NCI-H2196 (cell line): ENCODE measurements at regions not wholly inside any gene's neighbourhood (a gene's known extent, or its start where the extent isn't known, plus 50 kb on each side); places are given as distances from the start of the nearest gene placed in this dataset.
"Not testable (repeated sequence)": the region's sequence is repeated elsewhere in the genome, so short reads cannot be mapped to it uniquely, and the experiment has no call there.

ENCODE experiments used
- DNase-seq: peaks from one replicate; lab custom pipeline; 2025; ENCODE audit not compliant: unreplicated experiment; lab: John Stamatoyannopoulos, UW

DNA sequence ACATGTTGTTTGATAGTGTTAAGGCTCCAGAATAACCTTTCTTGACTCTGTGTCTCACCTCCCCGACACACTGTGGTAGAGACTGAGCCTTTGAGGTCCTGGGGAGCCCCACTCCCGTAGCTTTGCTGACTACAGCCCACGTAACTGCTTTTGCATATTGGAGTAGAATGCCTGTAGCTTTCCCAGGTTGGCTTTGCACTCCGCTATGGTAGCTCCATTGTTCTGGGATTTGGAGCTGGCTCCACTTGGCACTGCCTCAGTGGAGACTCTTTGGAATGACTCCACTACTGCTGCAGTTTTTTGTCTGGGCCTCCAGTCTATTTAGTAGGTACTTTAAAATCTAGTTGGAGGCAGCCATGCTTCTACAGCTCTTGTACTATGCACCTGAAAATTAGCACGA, 56.2 kb upstream of the ANXA1 start:
- no peak for DNase-seq

DNA sequence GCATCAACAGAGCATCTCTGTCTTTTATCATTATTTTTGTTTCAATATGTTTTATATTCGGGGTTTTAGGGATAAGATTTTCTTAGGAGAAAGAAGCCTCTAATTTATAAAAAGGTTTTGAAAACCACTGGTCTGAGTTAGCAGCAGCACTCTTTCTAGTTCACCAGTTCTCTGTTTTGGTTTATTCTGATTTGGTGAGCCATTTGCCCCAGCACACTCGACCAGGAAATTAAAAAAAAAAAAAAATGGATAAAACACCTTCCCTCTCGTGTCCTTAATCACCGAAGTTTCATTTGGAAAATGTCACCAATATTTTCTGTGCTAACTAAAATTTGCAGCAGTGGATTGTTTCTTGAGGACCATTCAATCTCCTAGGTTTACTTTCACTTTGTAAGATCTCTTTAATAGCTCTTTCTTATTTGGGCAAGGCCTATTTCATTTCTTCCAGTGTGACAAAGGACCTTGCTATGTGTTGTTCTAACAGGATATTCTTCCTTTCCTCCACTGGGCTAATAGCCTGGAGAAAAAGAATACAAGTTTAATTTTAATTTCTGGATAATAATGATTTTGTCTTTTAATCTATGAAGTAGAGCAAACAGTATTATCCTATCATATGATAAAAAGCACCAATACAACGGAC, 57.8 kb upstream of the ANXA1 start:
- no peak for DNase-seq

DNA sequence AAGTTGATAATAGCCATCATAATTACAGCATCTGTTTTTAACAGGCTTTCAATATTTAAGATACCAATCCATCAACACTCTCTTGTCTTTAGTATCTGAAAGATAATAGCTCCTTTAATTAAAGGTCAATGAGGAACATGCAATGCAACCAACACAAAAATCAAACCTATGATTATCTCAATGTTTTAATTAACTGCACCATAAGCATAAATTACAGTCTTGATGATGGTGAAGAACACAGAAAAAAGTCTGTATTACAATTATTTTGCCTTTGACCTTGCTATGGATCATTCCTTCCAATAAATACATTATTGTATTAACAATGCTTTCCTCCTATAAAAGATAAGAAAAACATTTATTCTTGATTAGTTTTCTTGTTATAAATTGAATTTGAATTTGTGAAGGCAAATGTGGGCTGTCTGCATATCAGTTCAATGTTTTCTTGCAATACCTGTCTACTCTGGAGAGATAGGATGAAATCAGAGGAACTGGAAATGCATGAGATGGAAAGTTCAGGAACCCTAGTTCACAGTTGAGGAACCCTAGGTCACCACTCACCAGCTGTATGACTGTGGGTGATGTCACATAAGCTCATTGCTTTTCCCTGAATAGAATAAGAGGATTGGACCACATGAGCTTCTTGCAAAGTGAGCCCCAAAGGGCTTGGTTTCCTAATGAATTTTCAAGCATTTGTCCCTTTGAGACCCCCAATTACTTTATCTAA, 58.5 kb upstream of the ANXA1 start:
- DNase-seq = no peak

DNA sequence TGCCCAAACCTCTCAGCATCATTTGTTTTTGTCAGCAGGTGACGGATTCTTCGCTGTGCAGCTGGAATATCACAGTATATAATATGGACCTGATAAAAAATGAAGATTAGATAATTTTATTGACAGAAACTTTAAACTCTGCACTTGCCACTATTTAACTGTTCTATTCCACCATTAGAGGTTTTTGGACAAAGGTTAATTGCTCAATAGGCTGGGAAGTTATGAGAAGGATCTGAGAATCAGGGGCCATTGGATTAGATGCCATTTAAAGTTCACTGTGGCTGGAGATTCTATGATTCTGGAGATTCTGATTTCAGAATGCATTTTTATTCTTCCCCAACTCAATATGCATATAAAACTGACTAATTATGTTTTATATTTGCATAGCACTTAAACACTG, 59.8 kb upstream of the ANXA1 start:
- DNase-seq = no peak

DNA sequence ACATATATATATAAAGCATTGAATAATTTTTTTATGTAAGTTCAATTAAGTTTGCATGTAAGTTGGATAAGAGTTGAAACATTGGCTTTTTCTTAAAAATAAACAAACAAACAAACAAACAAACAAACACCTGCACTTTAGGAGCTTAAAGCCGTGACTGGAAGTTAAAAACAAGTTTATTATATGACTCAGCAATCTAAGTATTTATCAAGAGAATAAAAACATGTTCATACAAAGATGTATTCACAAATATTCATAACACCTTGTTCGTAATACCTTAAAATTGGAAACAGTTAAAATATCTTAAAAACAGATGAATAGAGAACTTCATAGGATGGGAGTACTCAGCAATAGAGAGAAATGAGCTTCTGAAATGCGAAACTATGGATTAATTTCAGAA, 61.5 kb upstream of the ANXA1 start:
- no peak for DNase-seq

DNA sequence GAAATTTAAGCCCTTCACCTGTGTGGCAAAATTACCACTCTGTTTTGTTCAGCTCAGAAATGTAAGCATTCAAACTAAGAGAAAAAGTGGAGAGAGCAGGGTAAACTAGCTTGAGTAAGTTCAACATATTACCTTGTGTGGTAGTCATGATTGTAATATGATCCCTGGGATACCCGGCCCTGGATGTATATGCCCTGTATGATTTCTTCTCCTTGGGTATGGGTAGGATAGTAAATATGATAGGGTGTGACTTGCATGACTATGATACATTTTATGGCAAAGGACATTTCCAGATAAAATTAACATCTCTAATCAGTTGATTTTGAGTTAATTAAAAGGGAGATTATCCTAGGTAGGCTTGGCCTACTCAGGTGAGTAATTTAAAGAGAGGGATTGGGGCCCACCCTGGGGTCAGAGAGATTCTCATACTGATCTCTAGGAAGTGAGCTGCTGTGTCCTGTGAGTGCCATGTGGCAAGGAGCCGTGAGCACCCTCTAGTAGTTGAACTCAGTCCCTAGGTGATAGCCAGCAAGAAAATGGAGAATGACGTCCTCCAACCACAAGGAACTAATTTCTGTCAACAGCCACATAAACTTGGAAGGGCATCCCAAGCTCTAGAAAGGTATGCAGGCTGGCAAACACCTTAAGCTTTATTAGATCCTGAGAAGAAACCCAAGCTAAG, 62.2 kb upstream of the ANXA1 start:
- DNase-seq = no peak

DNA sequence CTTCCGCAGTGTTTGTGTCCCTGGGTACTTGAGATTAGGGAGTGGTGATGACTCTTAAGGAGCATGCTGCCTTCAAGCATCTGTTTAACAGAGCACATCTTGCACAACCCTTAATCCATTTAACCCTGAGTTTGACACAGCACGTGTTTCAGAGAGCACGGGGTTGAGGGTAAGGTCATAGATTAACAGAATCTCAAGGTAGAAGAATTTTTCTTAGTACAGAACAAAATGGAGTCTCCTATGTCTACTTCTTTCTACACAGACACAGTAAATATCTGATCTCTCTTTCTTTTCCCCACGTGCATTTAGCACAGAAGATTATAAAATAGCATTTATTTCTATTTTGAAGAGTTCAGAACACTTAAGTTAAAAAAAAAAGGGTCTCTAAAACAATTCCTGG, 63.8 kb upstream of the ANXA1 start:
- DNase-seq = not testable (repeated sequence)

DNA sequence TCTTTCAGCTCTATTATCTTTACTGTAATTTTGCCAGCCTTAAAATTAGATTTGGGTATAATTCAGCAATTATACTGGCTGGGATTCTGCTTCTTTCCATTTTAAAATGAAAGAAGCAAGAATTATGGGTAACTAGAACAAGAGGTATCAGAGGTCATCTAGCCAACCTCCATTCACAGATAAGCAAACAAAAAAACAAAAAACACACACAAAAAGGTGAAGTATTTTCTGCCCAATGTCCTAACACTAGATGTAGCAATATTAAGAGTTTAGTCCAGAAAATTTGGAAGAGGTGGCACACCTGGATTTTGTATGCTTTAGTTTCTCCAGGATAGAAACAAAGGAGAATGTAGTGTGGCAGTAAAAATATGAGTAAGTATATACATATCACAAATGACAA, 68.1 kb upstream of the ANXA1 start:
- no peak for DNase-seq

DNA sequence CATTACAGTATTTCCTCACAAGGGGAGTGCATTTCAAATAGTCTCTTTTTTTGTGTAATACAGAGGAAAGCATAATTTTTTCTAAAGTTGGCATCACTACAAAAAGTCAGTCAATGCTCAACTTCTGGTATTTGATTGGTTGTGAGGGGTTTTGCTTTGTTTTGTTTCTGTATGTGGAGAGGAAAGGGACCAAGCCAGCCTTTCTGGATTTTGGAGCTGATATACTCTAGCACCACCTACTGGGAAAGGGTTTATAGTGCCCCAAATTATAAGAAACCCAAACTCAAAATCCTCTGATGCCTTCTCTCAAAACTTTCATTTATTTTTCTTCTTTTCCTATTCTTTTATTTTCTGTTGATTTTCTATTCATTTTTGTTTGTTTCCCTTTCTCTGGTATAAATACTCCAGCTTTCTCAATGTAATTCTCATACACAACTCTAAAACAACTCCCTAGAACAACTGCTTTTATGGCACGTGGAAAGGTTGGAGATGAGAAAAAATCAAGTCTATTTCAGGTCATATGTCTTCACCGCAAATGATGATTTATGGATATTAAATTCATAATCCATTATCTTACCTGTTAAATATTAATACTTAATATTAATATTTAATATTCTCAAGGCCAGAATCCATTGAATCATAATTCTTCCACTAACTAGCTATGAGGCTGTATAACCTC, 69.5 kb upstream of the ANXA1 start:
- DNase-seq = peak; percentile 21

DNA sequence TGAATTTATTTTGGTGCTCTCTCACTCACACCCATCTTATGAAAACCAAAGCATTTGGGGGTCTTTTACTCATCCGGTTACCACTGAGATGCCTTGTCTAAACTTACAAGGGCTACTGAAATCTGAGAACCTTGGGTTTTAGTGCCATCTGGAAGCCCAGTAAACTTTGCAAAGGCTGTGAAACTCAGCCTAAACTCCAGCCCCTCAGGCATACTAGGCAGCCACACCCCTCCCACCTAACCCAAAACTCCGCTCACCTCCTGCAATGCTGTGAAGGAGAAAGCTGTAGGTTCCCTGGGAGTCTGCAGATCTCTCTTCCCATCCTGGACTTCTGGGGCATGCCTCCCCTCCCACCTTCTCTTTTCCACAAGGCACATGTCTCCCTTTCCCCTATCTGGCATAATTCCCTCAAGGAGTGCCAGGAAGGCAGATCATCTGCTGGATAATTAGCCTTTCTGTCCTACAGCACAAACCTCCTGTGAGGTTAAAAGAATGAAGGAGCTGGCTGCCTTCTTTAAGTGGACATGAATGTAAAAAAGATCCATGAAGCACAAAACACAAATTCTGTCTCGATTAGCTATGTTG, 71.5 kb upstream of the ANXA1 start:
- no peak for DNase-seq

DNA sequence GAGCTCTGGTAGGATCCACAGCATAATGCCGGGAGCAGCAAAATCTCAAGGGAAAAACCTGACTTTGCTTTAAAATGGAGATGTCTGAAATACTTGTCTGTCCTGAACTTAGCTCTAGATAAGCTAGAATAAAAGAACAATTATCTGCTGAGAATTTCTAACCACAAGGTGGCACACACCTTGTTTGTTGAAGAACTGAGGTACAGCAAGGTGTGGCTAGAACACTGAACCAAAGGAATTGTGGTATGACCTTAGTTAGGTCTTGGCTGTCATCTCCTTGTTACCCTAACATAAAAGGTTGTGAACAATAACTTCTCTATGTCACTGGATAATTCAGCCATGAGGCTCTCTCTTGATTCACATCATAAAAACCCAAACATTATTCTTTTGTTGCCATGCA, 72.3 kb upstream of the ANXA1 start:
- DNase-seq = no peak

DNA sequence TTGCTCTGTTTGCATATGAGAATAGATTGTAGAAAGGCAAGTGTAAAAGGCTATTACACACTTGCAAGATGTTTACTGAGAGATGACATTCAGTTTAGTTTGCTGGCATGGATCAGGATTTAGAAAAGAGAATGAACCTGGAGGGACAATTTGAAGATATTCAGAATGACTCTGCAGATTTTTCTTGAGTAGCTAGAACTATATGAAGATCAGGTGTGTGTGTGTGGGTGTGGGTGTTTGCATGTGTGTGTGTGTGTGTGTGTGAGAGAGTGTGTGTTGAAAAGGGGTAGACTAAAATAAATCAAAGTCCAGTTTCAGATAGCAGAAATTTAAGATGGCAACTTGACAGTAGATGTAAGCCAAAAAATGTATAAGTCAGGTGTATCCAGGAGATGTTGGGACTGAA, 74.0 kb upstream of the ANXA1 start:
- DNase-seq = no peak

DNA sequence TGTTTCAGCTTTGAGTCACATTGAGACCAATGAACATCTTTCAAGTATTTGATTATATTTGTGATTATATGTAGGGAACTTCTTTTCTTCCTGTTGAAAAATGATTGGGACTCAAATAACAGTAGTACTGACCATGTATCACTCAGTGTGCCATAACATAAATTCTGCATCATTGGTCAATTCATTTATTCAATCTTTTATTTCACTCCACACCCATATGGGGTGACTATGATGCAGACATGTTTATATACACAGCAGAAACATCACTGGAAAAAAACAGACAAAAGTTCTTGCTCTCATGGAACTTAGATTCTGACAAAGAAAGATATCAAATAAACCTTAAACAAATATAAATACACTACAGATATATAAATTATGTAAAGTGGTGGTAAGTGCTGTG, 74.7 kb upstream of the ANXA1 start:
- no peak for DNase-seq

DNA sequence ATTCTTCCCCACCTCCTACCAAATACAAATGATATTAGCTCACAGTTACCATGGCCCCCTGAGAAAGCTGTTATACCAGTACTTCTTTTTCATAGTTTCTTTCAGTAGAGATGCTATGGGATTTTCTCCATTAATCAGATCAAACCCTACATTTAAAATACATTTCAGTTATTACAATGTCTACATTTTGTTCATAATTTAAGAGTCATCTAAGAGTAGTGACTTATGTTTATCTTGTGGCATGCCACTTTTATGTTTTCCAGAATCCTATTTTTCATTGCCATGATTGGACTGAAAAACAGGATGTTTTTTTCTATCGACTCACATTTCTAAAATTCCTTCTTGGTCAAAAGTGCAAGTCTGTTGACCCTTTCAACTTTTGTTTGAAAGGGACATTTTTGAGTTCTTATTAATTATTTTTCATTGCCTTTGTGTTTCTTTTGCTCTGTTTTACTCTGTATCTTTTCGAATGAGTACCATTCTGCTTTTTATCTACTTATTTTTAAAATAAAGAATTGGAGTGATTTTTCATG, 77.4 kb upstream of the ANXA1 start:
- DNase-seq = no peak

DNA sequence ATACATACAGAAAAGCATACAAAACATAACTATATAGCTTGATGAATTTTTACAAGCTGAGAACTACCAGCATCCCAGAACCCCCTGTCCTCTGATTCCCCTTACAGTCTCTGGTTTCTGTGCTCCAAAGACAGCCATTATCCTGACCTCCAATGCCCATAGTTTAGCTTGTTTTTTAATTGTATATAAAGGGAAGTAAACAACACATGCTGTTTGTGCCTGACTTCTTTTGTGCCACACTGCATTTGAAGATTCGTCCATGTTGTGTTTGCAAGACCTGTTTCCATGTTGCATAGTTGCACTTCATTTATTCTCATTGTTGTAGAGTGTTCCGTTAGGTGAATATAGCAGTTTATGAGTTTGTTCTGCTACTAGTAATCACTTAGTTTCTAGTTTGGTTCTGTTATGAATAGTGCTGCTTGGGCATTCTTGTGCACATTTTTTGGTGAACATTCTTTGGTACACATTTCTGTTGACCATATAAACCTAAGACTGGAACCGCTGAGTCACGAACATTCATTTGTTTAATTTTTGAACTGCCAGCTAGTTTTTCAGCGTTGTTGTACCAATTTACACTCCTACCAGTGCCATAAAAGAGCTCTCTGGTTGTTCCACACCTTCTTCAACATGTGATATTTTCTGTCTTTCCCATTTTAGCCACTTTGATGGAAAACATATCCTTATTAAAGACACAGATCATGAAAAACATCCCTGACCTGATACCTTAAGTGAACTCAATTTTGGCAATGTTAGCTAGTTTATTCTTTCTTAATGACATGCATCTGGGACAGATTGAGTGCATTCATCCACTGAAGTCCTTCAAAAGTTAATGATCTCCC, 78.1 kb upstream of the ANXA1 start:
- no peak for DNase-seq

DNA sequence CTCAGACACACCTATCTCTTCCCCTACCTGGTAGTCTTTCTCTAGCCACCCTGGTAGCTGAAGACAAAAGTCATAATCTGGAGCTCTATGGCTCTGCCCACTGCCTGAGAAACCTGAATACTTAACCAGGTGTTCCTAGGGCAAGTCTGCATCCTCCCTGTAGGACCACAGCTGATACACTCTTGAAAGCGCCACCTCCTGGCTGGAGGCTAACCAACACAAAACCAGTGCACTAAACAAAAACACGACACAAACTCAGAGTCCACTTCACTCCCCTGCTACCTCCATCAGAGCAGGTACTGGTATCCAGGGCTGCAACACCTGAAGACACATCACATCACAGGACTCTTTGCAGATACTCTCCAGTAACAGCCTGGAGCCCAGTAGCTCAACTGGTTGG, 84.6 kb upstream of the ANXA1 start:
- no peak for DNase-seq

DNA sequence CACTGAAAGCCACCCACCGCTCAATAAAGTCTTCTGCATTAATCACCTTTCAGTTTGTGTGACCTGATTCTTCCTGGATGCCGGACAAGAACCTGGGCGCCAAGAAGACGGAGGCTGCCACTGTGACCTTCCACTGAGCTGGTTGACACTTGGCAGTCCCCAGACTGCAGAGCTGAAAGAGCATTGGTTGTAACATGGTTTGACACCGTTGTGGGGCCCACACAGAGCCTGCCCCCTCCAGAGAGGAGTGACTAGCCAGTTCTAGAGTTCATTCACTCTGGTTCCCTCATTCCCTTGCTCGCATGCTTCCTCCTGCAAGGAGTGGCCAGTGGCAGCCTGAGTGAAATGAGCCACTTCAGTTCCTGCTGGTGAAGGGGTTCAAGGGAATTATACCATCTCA, 86.2 kb upstream of the ANXA1 start:
- DNase-seq = no peak

DNA sequence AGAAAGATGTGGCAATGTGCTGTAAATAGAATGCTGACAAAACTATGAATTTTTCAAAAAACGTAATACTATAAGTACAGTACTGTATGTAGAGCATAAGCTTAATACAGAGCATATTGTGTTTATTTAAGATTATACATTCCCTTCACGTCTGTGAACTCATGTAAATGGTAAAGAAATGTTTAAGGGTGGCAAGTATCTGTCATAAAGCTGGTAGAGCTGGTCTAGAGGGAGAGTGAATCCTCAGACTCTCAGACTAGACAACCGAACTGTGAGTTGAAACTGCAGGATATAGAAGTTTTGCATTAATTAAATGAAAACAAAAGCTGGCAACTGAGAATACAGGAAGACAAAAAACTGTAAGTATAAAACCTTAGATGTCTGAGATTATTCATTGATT, 87.3 kb upstream of the ANXA1 start:
- DNase-seq = no peak

DNA sequence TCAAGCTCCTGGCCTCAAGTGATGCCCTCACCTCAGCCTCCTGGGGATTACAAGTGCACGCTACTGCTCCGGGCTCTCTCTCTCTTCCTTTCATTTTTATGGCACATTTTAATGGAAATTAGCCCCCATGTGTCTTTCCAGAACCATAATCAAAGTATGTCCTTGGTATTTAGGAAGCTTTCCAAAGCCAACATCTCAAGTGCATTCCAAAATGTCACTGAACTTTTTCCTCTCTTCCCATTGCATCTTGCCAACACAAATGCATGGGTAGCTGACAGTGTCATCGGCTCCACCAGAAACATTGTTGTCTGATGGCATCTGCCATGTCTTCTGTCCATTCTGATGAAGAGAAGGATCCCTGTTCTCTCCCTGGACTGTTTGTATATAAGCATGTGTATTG, 90.5 kb upstream of the ANXA1 start:
- no peak for DNase-seq

DNA sequence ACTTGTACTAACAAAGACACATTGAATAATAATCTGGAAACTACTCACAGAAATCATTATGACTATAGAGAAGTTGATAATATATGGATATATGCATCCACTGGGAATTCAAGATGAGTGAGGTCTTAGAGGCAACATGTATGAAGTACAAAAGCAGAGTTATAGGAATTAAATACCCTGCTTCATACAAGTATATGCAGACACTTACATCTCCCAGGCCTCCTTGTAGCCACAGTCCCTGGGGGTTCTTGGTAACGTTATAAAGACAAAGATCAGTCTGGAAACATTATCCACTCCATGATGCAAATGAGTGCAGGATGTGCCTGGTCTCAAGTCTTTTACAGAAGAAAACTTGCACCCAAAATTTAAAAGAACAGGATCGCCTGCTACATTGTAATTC, 92.4 kb upstream of the ANXA1 start:
- no peak for DNase-seq
